ENCODE measurements at regions not wholly inside any gene's neighbourhood (a gene's known extent, or its start where the extent isn't known, plus 50 kb on each side); places are given as distances from the start of the nearest gene placed in this dataset.

DNA sequence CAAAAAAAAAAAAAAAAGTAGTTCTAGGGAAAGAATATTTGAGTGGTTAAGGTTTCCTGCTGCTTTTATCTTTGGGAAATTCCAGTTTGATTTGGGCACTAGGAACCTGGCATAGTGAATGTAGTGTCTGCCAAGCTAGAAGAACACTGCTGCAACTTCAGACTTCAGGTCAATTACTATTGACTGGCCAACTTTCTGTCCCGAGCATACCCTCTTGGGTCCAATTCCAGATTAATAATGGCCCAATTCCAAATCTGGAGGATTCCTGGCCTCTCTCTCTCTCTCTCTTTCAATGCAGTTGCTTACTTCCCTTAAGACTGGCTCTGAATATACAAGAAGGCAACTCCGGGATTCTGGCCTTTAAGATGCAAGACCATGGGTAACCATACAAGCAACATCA, 74.9 kb downstream of the ANKEF1 start:
- DNase-seq (ENCODE audit: low read depth), result no peak
- no peak for TF ChIP-seq CTCF (conservative IDR thresholded peaks at IDR 0.05; ENCODE audit: low read length)
- no peak overlapping the region for H3K4me3 ChIP-seq (ENCODE audit: low read length)

GRCh38 chr20:10110151-10110550, 75.4 kb downstream of the ANKEF1 start:
- DNase-seq (ENCODE audit: low read depth), result peak; percentile 48
- no peak for TF ChIP-seq CTCF (conservative IDR thresholded peaks at IDR 0.05; ENCODE audit: low read length)
- no peak overlapping the region for H3K4me3 ChIP-seq (ENCODE audit: low read length)

- no peak for DNase-seq (ENCODE audit: low read depth)
- no peak overlapping the region for H3K4me3 ChIP-seq (ENCODE audit: low read length)
- no peak for TF ChIP-seq CTCF (conservative IDR thresholded peaks at IDR 0.05; ENCODE audit: low read length)
These were observed 76.6 kb downstream of the ANKEF1 start for GRCh38 chr20:10111139-10111958.

DNA sequence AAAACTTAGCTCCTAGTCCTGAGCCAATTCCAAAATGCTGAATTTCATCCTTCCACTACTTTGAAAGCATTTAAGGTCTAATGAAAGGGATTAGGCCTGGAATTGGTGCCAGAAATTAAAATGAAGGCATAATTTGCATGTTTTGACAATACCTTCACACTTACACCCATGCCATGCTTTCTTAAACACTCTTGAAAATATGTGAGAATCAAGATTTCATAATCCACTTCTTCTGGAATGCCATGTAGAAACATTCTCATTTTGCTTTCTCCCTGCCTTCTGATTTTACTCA, 77.1 kb downstream of the ANKEF1 start:
- H3K4me3 ChIP-seq (ENCODE audit: low read length), result no peak overlapping the region
- no peak for TF ChIP-seq CTCF (conservative IDR thresholded peaks at IDR 0.05; ENCODE audit: low read length)
- peak; percentile 32 for DNase-seq (ENCODE audit: low read depth)

DNA sequence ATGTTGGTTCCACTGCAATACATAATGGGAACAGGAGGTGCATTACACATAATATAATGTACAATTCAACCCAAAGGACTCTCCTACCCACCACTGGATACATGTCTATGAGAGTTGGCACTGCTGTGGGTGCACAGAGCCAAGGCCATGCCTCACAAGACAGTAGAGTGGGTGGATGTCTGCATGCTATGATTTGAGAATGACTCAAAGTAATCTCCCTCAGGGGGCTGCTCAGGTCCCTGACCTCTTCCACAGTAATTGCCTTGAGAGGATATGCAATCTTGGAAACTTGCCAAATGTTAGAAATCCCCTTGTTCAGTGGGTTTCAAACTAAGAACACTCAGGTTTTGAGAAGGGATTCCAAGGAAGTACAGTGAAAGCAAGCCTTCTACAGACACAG, 79.0 kb downstream of the ANKEF1 start:
- TF ChIP-seq CTCF (conservative IDR thresholded peaks at IDR 0.05; ENCODE audit: low read length), result no peak
- DNase-seq (ENCODE audit: low read depth), result no peak
- no peak overlapping the region for H3K4me3 ChIP-seq (ENCODE audit: low read length)

GRCh38 chr20:10114598-10114997, 79.8 kb downstream of the ANKEF1 start:
- no peak for TF ChIP-seq CTCF (conservative IDR thresholded peaks at IDR 0.05; ENCODE audit: low read length)
- H3K4me3 ChIP-seq (ENCODE audit: low read length), result no peak overlapping the region
- DNase-seq (ENCODE audit: low read depth), result no peak

GRCh38 chr20:10115021-10115420, 80.2 kb downstream of the ANKEF1 start:
- TF ChIP-seq CTCF (conservative IDR thresholded peaks at IDR 0.05; ENCODE audit: low read length), result no peak
- peak; percentile 94 for DNase-seq (ENCODE audit: low read depth)
- no peak overlapping the region for H3K4me3 ChIP-seq (ENCODE audit: low read length)
